GM08714 (cell line): ENCODE measurements at regions not wholly inside any gene's neighbourhood (a gene's known extent, or its start where the extent isn't known, plus 50 kb on each side); places are given as distances from the start of the nearest gene placed in this dataset.
"Not testable (repeated sequence)": the region's sequence is repeated elsewhere in the genome, so short reads cannot be mapped to it uniquely, and the experiment has no call there.

Experiments used
- H3K4me3 ChIP-seq: fragments of 200-500 bp; sonication (Bioruptor generic); 2 replicates; pipeline ENCODE4 v1.5.1; 2014; ENCODE audit warnings: mild to moderate bottlenecking, low read length, inconsistent platforms
- ZNF274 ChIP-seq: IDR thresholded peaks from 2 replicates; pipeline ENCODE4 v1.6.1; 2012; ENCODE audit warnings: mild to moderate bottlenecking, low read depth, low read length

DNA sequence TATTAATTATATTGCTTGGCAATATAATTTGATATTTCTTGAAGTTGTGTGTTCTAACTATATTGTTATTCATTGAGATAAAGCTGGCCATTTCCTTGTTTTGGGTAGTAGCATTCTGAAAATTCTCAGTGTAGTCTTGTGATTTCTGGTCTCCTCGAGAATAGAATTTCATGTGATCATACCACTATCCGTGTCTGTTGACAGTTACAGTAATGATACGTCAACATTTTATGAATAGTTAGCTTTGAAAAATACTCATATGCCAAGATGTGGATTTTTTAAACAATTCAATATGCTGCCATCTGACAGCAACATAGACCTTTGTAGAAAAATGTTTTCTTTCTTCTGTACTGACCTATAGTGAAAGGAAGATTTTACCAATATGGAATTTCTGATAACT is 723.7 kb upstream of the SLC35B3 start:
- TF ChIP-seq ZNF274: no peak

DNA sequence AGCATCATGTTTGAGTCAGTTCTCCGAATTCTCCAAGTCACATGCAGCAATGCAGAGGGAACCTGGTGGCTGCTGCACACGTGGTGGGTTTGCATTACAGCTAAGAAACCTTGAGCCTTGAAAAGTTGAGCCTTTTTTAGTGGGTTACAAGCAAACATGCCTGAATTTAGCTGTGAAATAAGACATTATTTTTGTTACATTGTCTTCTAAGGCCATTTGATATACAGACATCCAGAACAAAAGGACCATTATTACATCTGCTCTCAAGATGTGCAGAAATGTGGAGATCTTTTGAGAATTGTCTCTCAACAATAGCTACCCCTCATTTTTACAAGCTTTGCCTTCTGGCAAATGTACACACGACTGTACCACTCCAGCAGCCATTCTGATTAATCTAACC is 720.5 kb upstream of the SLC35B3 start:
- H3K4me3 ChIP-seq: no peak overlapping the region
- TF ChIP-seq ZNF274: no peak

More for the DNA sequence above, 723.7 kb upstream of the SLC35B3 start:
- no peak overlapping the region for H3K4me3 ChIP-seq

DNA sequence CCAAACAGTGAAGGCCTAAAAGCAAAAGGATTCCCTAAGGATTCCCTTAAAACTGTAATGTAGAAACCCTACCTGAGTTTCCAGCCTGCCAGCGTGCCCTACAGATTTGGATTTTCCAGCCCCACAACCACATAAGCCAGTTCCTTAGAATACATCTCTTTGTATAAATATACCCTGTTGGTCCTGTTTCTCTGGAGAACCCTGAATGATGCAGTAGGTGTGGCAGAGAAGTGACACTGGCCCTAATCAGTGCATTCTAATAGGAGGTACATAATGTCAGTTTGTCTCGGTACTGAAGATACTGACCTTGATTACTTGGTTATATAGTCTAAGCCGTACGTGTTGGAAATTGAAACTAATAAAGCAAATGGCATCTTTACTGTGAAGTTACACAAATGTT is 707.8 kb upstream of the SLC35B3 start:
- TF ChIP-seq ZNF274: no peak
- H3K4me3 ChIP-seq: no peak overlapping the region

DNA sequence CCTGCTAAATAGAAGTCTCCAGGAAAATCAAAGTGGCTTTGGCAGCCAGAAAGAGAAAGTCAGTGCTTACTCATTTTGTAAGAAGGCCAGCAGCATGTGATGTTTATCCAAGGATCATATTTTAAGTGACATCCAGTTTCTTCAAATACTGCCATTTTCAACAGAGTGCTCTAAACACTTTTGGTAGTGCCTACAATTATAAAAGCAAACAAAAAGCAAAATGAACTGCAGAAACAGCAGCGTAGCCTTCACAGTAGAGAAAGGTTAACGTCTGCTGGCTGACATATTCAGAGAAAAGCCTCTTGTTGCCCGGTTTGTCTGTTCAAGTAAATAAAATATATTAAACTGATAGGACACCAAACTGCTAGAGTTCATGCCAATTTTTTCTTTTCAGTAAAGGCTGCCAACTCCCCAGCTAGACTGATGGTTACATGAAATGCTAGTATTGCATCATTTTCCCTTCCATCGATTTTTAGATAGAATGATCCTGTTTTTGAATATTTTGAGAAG is 705.7 kb upstream of the SLC35B3 start:
- TF ChIP-seq ZNF274: no peak
- no peak overlapping the region for H3K4me3 ChIP-seq

DNA sequence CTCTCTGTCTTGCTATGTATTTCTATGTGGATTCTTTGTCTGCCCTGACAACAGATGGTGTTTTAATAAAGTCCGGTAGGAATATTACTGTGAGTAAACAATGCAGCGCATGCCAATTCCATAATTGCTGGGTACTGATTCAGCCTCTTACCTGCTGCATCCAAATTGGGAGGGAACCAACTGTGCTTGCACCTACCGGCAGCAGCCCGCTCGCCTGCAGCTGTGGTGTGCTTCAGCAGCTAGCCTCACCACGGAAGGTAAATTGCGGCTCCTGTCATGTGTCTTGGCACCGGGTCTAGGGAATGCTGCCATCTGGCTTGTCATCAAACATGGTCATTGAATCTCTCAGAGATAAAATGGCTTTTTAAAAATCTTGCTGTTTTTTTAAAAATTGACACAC is 704.8 kb upstream of the SLC35B3 start:
- H3K4me3 ChIP-seq: no peak overlapping the region
- TF ChIP-seq ZNF274: no peak

DNA sequence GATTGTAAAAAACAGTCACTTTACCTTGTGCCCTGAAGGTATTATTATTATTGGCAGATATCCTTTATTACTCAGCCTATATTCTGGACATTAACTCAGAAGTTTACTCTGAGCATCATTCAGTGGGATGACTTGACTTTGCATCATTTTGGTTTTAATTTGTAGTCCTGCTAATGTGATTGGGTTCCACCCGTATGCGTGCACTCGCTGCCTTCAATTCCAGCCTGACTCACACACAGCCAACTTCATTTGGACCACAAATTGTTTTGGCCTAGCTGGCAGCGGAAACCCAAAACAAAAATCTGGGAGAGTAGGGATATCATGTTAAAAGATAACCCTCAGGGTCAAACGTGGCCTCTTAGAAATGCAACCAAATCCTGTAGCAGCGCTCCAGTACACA is 704.4 kb upstream of the SLC35B3 start:
- no peak overlapping the region for H3K4me3 ChIP-seq
- no peak for TF ChIP-seq ZNF274

DNA sequence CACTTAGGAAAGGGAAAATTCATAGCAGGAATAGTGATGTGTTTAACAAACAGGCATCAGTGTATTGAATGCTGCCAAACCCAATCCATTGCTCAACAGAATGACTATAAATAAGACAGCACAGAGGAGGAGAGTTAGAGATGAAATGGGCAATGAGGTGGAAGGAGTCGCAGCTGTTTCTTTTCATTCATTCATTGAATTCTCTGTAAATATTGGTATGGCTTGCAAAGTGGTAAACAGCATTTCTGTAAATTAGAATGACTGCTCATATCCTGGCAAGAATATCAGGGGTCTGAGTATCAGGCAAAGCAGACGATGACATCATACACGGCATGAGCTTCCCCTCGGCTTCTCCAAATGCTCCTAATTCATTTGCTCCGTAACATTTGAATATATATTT is 703.6 kb upstream of the SLC35B3 start:
- TF ChIP-seq ZNF274: no peak
- H3K4me3 ChIP-seq: no peak overlapping the region

DNA sequence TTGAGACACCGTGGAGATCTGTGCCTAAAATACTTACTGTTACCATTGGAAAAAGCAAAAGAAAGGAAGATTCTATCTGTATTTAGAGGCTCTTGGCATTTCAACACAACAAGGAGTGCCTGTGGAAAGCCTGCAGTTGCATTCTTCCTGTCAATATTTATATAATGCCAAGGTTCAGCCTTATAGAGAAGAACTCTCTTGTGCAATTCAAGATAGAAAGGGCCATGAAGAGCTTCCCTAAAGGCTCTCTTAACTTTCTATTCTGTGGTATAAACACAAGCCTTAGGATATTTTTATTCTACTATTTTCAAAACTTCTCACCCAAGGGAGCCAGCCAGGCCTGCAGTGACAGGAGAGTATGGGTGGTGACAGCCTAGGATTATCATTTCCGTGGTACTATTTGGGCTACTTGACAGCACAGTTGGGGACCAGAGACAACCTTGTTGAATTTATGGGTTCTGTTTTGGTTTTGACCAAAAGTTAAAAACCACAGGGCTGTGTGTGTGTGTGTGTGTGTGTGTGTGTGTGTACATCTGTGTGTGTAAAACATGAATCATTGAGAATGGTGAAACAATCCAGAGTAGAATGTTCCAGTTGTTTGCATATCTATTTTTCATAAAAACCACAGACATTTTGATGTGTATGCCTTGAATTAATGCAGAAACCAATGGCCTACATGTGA is 700.9 kb upstream of the SLC35B3 start:
- no peak overlapping the region for H3K4me3 ChIP-seq
- TF ChIP-seq ZNF274: no peak

DNA sequence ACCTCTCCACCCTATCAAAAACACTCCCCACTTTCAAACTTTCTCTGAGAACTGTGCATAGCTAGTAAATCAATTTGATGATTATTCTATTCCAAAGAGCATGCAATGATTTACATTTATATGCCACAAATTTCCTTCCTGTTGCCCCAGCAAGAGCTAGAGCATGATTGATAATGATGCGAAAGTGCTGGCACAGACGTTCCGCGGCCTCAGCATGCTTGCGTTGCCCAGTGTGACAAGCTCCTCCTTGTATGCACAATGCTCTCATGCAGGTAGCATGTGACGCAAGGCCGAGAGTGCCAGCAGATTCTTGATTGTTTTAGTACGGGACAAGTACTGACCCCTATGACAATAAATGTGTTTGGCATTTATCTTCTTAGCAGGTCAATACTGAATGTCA is 696.3 kb upstream of the SLC35B3 start:
- no peak overlapping the region for H3K4me3 ChIP-seq
- no peak for TF ChIP-seq ZNF274

DNA sequence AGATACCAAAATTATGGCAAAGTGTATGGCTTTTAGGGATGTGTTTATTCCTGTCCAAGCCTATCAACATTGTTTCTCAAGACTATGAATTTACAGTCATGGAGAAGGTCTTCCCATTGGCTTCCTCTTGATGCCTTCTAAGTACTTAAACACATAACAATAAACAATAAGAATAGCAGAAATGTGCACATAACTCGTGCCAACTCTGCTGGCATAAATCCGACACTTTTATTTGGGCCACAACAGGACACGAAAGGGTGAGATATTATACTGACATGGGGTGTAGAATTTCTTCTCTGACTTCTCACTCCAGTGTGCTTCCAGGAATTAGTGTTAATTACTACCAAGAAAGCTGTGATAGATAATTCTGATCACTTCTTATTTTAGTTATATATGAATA is 695.9 kb upstream of the SLC35B3 start:
- TF ChIP-seq ZNF274: no peak
- no peak overlapping the region for H3K4me3 ChIP-seq

DNA sequence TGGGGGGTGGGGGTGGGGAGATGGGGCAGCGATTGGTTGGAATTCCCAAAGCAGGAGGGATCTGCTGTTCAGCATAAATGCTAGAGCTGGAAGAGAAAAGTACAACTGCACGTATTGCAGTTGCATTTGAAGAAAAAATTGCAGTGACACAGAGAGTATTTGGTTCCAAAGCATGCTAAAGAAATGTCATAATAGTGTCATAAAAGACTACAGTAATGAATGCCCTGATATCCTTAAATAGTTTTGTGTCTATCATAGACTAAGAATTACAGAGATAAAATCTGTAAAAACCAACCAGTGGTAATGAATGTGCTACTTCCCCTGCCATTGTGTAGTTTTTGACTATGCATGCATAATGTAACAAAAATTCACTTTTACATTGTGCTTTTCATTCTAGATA is 693.6 kb upstream of the SLC35B3 start:
- no peak for TF ChIP-seq ZNF274
- no peak overlapping the region for H3K4me3 ChIP-seq

DNA sequence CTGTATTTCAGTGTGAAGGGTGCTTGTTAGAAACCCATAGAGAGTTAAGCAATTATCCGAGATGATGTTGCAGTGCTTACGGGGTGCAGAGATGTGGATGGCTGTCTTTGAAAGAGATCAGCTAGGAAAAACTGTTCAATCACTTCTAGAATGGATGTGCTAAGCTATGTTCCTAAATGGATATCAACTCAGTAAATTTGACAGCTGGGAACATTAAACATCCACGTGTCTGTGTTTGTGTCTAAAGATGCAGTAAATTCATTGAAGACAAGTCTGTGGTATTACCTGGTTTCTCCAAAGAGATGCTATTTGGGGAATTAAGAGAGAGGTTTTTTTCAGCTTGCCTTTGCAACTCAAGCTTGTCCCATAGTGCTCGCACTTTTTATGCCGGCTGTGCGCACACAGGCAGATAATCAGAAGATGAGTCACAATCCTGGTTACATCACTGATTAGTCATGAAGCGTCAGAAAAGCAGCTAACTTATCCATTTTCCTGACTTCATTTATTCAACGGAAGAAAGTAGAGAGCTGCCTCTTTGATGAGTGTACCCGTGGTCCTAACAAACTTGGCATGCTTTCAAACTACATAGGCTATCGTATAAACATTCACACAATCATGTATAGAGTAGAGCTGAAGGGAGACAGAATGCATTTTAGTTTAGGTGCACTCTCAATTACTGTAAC is 691.7 kb upstream of the SLC35B3 start:
- no peak overlapping the region for H3K4me3 ChIP-seq
- no peak for TF ChIP-seq ZNF274

DNA sequence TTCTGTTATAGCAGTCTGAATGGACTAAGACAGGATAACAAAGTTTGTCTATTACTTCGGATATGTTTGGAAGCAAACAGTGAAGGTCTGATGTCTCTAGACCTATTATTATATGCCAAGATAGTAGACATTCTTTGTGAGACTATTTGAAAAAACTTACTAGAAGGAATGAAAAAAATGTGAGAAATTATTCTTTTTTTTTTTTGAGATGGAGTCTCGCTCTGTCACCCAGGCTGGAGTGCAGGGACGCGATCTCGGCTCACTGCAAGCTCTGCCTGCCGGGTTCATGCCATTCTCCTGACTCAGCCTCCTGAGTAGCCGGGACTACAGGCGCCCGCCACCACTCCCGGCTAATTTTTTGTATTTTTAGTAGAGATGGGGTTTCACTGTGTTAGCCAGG is 690.7 kb upstream of the SLC35B3 start:
- H3K4me3 ChIP-seq: not testable (repeated sequence)

DNA sequence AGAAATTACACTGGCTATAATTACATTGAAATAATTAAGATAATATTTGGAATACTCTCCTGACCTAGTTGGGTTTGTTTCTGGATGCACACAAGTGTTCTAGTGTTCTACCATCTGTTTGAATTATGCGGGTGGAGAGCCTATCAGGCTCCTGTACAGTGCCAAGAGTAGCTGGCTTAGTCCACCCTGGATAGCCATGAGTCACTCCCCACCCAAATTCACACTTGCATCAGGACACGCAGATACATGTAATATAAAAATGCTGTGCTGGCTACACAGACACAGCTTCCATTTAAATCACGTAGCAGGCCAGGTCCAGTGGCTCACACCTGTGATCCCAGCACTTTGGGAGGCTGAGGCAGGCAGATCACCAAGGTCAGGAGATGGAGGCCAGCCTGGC is 686.2 kb upstream of the SLC35B3 start:
- H3K4me3 ChIP-seq: no peak overlapping the region
- TF ChIP-seq ZNF274: no peak

DNA sequence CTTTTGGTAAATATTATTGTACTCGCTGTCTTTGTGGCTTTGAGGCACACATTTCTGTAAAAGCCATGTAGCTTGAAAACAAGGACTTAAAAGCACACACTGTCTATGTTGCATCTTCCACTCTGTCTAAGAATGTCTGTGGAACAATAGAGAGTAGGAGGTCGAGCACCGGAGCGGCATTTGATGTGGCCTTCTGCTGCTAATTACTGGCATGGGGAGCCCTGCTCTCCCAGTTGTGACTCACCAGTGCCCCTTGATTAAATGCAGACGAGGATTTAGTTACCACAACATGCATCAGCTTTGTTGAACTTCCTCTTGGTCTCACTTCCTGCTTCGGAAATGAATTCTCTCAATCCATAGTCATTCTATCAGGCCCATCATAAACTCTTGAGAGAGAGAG is 680.7 kb upstream of the SLC35B3 start:
- no peak for TF ChIP-seq ZNF274
- no peak overlapping the region for H3K4me3 ChIP-seq

DNA sequence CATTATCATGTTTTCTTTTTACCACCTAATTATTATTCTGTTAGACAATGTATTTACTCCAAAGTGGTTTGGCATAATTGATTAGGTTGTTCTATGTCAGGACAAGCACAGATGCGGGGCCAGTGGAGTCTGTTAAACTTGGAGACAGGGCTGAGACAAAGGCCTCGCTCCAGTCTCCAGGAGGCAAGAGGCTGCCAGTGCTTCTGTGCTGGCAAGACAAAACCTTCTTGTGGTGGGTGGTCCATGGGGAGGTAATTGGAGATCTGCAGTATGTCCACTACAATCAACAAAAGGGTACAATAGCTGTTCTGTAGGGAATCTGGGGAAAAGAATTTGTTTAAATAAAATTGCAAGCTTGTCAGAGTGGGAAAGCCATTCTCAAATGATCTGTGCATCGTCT is 677.2 kb upstream of the SLC35B3 start:
- no peak overlapping the region for H3K4me3 ChIP-seq
- no peak for TF ChIP-seq ZNF274
